ENCODE measurements at regions not wholly inside any gene's neighbourhood (a gene's known extent, or its start where the extent isn't known, plus 50 kb on each side); places are given as distances from the start of the nearest gene placed in this dataset.

DNA sequence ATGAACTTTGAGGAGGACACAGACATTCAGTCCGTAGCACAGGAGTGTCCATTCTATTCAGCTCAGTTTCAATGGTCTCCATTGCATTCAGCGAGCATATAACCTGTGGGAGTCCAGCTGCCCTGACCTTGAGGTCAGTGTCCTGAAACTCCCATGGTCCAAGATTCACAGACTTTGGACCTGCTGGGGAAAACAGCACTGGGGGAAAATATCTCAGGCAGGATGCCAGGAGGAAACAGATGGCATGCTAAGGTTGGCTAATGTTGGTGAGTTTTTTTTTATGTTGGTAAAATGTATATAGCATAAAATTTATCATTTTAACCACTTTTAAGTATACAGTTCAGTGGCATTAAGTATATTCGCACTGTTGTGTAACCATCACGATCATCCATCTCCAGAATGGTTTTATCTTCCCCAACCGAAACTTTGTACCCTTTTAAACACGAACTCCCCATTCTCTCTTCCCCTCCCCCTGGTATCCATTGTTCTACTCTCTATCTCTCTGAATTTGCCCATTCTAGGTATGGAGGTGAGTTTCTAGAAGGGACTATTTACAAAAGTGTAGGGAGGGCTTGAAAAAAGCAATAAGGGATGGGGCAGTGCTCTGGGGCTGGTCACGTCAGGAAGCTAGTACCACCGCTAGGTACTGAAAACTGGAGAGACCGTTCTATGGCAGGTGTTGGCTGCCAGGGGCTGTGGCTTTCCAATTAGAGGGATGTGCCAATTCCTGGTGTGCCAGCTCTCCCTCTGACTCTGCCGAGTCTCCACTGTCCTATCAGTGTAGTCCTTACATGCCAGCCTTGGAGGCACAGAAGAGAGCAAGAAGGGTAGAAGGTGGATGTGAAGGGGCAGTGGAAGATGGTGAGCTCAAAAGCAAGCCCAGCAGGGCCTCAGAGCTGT is 85.3 kb downstream of the FOXD2 start:
- TF ChIP-seq CTCF (IDR thresholded peaks at IDR 0.05 in 4 of 5, conservative IDR thresholded peaks at IDR 0.05 in 1 of 5): no peak
- TF ChIP-seq POLR2A (IDR thresholded peaks at IDR 0.05): no peak
